ENCODE measurements at regions not wholly inside any gene's neighbourhood (a gene's known extent, or its start where the extent isn't known, plus 50 kb on each side); places are given as distances from the start of the nearest gene placed in this dataset.

DNA sequence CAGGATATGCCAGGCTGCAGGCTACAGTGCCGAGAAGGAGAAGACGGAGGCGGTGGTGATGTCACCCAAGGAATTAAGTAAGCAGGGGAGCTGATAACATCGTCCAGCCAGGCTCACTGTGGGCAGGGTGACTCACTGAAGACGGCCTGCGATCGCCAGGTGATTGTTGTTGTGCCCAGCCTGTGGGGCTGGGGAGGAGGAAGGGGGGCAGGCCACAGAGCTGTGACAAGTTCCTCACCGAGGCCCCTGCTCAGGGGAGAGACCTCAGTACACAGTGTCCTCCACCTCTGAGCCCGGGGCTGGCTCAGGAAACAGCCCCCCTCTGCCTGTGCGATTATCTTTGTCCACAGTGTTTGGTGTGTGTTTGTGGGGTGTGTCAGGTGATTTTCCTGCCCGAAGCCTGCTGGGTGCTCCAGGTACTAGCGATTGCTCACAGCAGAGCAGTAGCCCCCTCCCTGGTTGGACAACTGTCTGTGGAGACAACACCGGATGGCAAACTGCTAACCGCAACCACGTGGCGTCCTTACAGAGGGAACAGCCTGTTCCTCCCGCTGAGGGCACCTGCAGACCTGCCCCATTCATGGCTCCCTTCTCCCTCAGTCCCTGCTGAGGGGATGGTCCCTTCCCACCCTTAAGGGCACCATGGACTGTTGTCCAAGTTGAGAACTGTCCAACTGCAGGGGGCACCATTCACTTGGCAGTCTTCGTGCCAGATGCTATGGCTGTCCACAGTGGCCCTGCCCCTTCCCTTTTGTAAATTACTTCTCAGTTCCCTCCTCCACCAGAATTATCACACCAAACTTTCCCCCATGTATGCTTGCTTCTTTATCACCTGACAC is 95.1 kb downstream of the ZFP36L2 start:
- no peaks in the 10 kb centered on the region for H3K79me2 ChIP-seq (replicated peaks; ENCODE audit: insufficient read depth)
- H3K4me2 ChIP-seq = no peak overlapping the region
- H3K9me2 ChIP-seq (ENCODE audit: insufficient read depth) = no peaks in the 10 kb centered on the region
- Mint-ChIP-seq H3K27ac (no peak overlapping the region), H3K36me3 (ENCODE audit: low read depth) (no peaks in the 10 kb centered on the region), H3K27me3 (ENCODE audit: insufficient read depth, low read depth, poor library complexity) (peaks cover 9% of the 10 kb centered on the region), H3K9me3 (no peaks in the 10 kb centered on the region), H3K4me1 (peaks cover 27% of the 10 kb centered on the region), H3K4me3 (no peak overlapping the region)
- H3K27ac ChIP-seq (ENCODE audit: low read depth) = no peak overlapping the region
- peak; percentile 70 for DNase-seq (ENCODE audit: low spot score)
- no peak overlapping the region for H3K4me3 ChIP-seq
- ATAC-seq = peak; percentile 14
- H3K27me3 ChIP-seq (ENCODE audit: insufficient read depth) = no peaks in the 10 kb centered on the region
- TF ChIP-seq, protein P1, sequence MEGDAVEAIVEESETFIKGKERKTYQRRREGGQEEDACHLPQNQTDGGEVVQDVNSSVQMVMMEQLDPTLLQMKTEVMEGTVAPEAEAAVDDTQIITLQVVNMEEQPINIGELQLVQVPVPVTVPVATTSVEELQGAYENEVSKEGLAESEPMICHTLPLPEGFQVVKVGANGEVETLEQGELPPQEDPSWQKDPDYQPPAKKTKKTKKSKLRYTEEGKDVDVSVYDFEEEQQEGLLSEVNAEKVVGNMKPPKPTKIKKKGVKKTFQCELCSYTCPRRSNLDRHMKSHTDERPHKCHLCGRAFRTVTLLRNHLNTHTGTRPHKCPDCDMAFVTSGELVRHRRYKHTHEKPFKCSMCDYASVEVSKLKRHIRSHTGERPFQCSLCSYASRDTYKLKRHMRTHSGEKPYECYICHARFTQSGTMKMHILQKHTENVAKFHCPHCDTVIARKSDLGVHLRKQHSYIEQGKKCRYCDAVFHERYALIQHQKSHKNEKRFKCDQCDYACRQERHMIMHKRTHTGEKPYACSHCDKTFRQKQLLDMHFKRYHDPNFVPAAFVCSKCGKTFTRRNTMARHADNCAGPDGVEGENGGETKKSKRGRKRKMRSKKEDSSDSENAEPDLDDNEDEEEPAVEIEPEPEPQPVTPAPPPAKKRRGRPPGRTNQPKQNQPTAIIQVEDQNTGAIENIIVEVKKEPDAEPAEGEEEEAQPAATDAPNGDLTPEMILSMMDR (conservative IDR thresholded peaks at IDR 0.05; ENCODE audit: low read depth in 2 of 2) = peak; percentile 51 to 88
- TF ChIP-seq ZNF331 (CRISPR knock-in tag; IDR thresholded peaks at IDR 0.05; ENCODE audit: low read depth) (no peak), CREB1 (CRISPR knock-in tag; IDR thresholded peaks at IDR 0.05; ENCODE audit: low read depth) (no peak), STAT1 (IDR thresholded peaks at IDR 0.05; ENCODE audit: unreplicated experiment) (no peak), JUNB (IDR thresholded peaks at IDR 0.05; ENCODE audit: unreplicated experiment) (no peak), ZNF114 (CRISPR knock-in tag; IDR thresholded peaks at IDR 0.05) (no peak), REST (IDR thresholded peaks at IDR 0.05; ENCODE audit: unreplicated experiment) (no peak), POLR2AphosphoS5 (IDR thresholded peaks at IDR 0.05; ENCODE audit: low read depth) (no peak), EZH2phosphoT487 (IDR thresholded peaks at IDR 0.05; ENCODE audit: unreplicated experiment) (no peak)
- H4K20me1 ChIP-seq (replicated peaks; ENCODE audit: insufficient read depth) = no peaks in the 10 kb centered on the region
- no peaks in the 10 kb centered on the region for H3K36me3 ChIP-seq (ENCODE audit: insufficient read depth)
- H3K4me1 ChIP-seq (ENCODE audit: insufficient read depth) = peaks cover 10% of the 10 kb centered on the region
- H2AFZ ChIP-seq = no peak overlapping the region
- no peaks in the 10 kb centered on the region for H3F3A ChIP-seq (replicated peaks; ENCODE audit: low read depth)

DNA sequence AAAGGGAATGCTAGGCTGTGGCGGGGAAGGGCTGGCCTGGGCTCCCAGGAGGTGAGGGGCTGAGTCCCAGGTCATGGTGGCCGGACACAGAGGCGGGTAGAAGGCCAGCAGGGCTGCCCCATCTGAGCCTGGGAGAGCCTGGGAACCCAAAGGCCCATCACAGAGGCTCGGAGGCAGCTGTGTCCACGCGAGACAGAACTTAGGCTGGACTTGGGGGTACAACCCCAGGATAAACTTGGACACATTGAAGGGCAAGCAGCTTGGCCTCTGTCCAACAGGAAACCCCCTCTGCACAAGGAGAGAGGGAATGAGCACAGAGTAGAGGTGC is 95.9 kb downstream of the ZFP36L2 start:
- H4K20me1 ChIP-seq (replicated peaks; ENCODE audit: insufficient read depth) = no peaks in the 10 kb centered on the region
- Mint-ChIP-seq H3K27ac (no peak overlapping the region), H3K4me3 (no peak overlapping the region), H3K4me1 (peaks cover 22% of the 10 kb centered on the region), H3K27me3 (ENCODE audit: insufficient read depth, low read depth, poor library complexity) (peaks cover 9% of the 10 kb centered on the region), H3K9me3 (no peaks in the 10 kb centered on the region), H3K36me3 (ENCODE audit: low read depth) (no peaks in the 10 kb centered on the region)
- no peak overlapping the region for H3K4me3 ChIP-seq
- H3K27ac ChIP-seq (ENCODE audit: low read depth) = no peak overlapping the region
- H2AFZ ChIP-seq = no peak overlapping the region
- H3F3A ChIP-seq (replicated peaks; ENCODE audit: low read depth) = no peaks in the 10 kb centered on the region
- no peak for DNase-seq (ENCODE audit: low spot score)
- peaks cover 2% of the 10 kb centered on the region; the same call in 1 of the 2 replicates for H3K4me1 ChIP-seq (ENCODE audit: insufficient read depth)
- no peaks in the 10 kb centered on the region for H3K79me2 ChIP-seq (replicated peaks; ENCODE audit: insufficient read depth)
- ATAC-seq = no peak
- no peaks in the 10 kb centered on the region for H3K27me3 ChIP-seq (ENCODE audit: insufficient read depth)
- no peak overlapping the region for H3K4me2 ChIP-seq
- no peaks in the 10 kb centered on the region for H3K9me2 ChIP-seq (ENCODE audit: insufficient read depth)
- H3K36me3 ChIP-seq (ENCODE audit: insufficient read depth) = no peaks in the 10 kb centered on the region
- TF ChIP-seq EZH2phosphoT487 (IDR thresholded peaks at IDR 0.05; ENCODE audit: unreplicated experiment) = no peak
- TF ChIP-seq ZNF114 (CRISPR knock-in tag; IDR thresholded peaks at IDR 0.05) = no peak
- no peak for TF ChIP-seq JUNB (IDR thresholded peaks at IDR 0.05; ENCODE audit: unreplicated experiment)
- no peak for TF ChIP-seq REST (IDR thresholded peaks at IDR 0.05; ENCODE audit: unreplicated experiment)
- TF ChIP-seq ZNF331 (CRISPR knock-in tag; IDR thresholded peaks at IDR 0.05; ENCODE audit: low read depth) = no peak
- TF ChIP-seq POLR2AphosphoS5 (IDR thresholded peaks at IDR 0.05; ENCODE audit: low read depth) = no peak
- no peak for TF ChIP-seq EZH2 (IDR thresholded peaks at IDR 0.05; ENCODE audit: low read depth, unreplicated experiment)
- TF ChIP-seq NANOG (IDR thresholded peaks at IDR 0.05; ENCODE audit: borderline replicate concordance) = no peak
- TF ChIP-seq, protein P1 (conservative IDR thresholded peaks at IDR 0.05; ENCODE audit: low read depth in 2 of 2) = no peak

Data from GM23338 (cell line).